GM04503 (cell line): ENCODE measurements at regions not wholly inside any gene's neighbourhood (a gene's known extent, or its start where the extent isn't known, plus 50 kb on each side); places are given as distances from the start of the nearest gene placed in this dataset.
"Not testable (repeated sequence)": the region's sequence is repeated elsewhere in the genome, so short reads cannot be mapped to it uniquely, and the experiment has no call there.

Experiments used
- DNase-seq: peaks from one replicate; pipeline ENCODE4 v3.0.0-alpha.2; 2012; ENCODE audit warnings: low read depth

DNA sequence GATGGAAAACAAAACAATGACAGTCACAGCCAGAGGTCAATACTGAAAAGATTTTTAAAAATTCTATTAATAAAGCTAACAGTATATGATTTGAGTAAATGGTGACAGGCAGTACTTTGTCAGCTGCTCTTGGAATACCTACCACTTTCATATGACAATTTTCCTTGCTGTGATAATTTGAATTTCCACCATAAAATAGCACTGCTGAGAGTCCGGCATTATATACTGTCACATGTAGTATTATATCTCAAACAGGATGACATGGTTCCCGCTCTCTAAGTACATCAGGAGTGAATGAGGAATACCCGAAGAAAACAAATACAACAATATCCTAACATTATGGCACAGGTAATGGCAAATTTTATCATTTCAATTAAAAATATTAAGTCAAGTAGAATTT, 146.8 kb upstream of the TMPRSS15 start:
- DNase-seq, result no peak

- DNase-seq, result no peak
Measured at GRCh38 chr21:18553786-18554185, 150.2 kb upstream of the TMPRSS15 start.

- not testable (repeated sequence) for DNase-seq
Measured at GRCh38 chr21:18567770-18568169, 164.2 kb upstream of the TMPRSS15 start.

GRCh38 chr21:18588001-18588662, 184.5 kb upstream of the TMPRSS15 start:
- DNase-seq, result no peak

- DNase-seq, result no peak
Measured at GRCh38 chr21:18601146-18601545, 197.6 kb upstream of the TMPRSS15 start.

- DNase-seq, result no peak
Measured at GRCh38 chr21:18602711-18603110, 199.1 kb upstream of the TMPRSS15 start.

DNA sequence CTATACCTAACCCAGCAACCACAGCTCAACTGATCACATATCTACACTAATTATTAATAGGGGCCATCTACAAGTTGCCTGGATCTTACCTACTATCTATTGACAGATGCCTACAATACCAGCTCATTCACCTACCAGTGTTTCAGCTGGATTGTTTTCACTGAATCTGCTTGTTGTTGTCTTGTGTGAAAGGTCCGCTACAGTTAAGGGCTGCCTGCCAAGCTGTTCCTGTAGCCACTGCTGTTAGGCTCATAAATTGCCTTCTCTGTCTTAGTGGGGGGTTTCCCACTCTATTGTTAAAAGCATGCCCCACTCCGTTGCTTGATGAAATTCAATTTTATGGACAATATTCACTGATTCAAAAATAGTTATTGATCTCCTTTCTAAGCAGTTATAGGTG, 199.7 kb upstream of the TMPRSS15 start:
- DNase-seq, result no peak

DNA sequence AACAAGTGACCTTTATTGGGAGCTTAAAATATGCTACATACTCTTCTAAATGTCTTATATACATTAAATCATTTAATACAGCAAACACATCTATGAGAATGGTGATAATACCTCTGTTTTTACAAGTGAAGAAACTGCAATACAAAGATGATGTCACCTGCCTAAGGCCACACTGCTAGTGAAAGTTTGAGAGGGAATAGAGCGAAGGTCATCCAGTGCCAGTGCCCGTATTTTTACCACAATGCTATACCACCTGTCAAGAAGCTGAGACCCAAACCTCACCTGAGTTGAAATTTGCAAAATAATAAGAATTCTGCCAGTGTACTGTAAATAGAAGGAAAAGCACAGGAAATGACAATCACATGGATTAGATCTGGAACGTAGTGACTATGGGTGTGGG, 200.4 kb upstream of the TMPRSS15 start:
- DNase-seq, result no peak

DNA sequence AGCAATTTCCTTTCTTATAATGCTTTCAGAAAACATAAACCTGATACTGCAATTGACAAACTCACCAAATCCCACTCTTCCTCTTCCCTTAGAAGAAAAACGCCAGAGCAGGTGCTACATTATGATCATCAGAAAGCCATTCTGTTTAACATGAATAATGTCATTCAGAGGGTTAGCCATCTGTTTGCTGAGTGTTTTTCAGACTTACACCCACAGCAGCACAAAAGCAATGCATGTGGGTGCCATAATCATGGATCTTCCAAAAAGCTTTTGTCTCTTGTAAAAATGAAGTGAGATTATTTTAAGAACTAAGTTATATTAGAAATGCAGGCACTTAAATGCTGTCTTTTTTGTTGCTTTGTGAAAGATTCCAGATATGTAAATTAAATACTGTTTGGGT, 204.6 kb upstream of the TMPRSS15 start:
- no peak for DNase-seq

GRCh38 chr21:18614303-18614702, 210.7 kb upstream of the TMPRSS15 start:
- DNase-seq, result no peak

DNA sequence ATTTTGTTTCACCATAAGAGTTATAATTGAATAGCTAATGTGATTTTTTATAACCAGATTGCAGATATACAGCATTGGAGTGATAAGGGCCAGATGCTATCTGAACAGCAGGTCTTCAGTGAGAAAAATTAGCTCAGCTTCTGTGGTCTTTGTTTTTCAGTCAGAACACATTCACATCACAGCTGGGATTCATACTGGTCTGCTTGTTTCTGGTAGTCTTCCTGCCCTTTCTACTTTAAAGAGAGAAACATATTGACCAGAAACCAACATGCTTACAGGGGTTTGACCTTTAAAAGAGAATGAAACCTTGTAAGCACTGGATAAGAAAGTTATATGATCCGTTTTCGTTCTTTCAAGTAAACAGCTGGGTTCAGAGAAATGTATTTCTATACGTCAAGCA, 213.7 kb upstream of the TMPRSS15 start:
- DNase-seq, result no peak

- DNase-seq, result no peak
Measured at GRCh38 chr21:18620436-18620835, 216.9 kb upstream of the TMPRSS15 start.

DNA sequence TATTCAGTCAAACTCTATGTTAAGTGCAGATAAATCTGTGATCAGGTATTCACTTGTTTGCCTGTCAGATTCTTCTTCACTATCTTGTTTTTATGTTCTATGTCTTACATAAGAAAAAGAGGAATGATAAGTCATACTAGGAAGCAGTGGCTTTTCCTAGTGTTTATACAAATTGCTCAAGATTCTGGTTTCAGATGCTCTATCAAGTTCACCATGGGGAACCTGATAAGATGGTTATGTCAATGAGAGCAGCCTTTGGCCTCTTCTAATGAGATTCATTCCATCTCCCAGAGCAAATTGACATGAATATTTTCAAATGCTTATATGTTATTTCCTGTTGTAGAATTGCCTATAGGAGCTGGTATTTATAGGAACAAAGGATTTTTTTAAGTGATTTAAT, 218.8 kb upstream of the TMPRSS15 start:
- DNase-seq, result no peak

GRCh38 chr21:18630446-18630845, 226.9 kb upstream of the TMPRSS15 start:
- no peak for DNase-seq

- no peak for DNase-seq
Measured at GRCh38 chr21:18636897-18637296, 233.3 kb upstream of the TMPRSS15 start.

- no peak for DNase-seq
Measured at GRCh38 chr21:18646116-18646515, 242.5 kb upstream of the TMPRSS15 start.

- no peak for DNase-seq
Measured at GRCh38 chr21:18655931-18656330, 252.3 kb upstream of the TMPRSS15 start.

- no peak for DNase-seq
Measured at GRCh38 chr21:18661842-18662241, 258.3 kb upstream of the TMPRSS15 start.

DNA sequence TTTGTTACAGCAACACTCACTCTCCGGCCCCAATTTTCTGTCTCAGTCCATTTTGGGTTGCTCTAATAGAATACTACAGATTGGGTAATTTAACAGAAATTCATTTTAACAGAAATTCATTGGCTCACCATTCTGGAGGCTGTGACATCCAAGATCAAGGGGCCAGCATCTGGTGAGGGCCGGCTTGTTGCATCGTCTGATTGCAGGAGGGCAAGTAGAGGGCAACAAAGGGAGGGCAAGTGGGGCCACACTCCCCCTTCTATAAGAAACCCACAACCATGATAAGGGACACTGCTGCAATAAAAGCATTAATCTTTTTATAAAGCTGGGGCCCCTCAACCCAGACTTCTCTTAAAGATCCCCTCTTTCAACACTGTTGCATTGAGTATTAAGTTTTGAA, 260.1 kb upstream of the TMPRSS15 start:
- no peak for DNase-seq

DNA sequence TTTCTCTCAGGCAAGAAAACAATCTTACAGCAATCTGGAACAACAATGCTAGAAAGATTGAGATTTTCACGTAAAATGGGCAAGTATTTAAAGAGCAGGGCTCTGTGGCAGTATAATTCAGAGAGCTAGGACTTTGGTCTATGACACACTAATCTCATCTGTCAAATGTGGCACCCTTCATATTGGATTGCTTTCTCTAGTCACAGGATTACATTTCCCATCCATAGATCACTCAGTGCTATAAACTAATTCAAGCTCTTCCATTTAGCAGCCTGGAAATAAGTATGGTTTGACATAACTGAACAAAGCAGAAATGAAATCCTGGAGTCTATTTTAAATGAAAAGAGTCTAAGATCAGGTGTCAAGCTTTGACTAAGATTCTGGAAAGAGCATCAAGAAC, 263.1 kb upstream of the TMPRSS15 start:
- no peak for DNase-seq

GRCh38 chr21:18673789-18674188, 270.2 kb upstream of the TMPRSS15 start:
- no peak for DNase-seq

DNA sequence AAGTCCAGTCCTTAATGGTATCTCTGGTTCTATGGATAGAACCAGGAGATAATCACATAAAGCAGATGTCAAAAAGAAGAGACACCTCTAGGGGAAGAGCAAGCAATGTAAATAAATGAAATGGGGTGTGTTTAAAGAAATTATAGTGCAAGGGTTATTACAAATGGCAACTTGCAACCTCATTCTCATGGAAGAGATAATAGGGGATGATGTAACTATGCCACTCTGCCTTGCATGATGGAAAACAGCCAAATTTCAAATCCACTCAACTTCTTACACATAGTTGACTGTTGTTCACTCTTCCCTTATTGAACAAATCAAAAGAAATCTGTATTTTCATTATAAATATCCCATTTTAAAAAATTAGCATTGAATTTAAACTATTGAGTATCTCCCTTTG, 274.0 kb upstream of the TMPRSS15 start:
- DNase-seq, result no peak

DNA sequence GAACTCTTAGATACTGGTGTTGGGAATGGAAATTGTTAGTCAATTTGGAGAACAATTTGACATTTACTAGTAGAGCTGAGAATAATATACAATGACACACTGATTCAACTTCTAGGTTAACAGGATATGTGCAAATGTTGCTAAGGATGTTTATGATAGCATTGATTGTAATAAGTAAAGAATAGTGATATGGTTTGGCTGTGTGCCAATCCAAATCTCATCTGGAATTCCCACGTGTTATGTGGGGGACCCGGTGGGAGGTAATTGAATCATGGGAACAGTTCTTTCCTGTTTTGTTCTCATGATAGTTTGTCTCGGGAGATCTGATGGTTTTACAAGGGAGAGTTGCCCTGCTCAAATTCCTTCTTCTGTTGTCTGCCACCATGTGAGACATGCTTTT, 302.4 kb upstream of the TMPRSS15 start:
- no peak for DNase-seq

DNA sequence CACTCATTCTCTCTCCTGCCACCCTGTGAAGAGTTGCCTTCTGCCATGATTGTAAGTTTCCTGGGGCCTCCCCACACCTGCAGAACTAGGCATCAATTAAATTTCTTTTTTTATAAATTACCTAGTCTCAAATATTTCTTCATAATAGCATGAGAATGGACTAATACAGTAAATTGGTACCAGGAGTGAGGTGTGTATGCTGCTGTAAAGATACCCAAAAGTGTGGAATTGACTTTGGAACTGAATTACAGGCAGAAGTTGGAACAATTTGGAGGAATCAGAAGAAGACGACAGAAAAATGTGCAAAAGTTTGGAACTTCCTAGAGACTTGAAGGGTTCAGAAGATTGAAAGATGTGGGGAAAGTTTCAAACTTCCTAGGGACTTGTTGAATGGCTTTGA, 308.1 kb upstream of the TMPRSS15 start:
- DNase-seq, result no peak

DNA sequence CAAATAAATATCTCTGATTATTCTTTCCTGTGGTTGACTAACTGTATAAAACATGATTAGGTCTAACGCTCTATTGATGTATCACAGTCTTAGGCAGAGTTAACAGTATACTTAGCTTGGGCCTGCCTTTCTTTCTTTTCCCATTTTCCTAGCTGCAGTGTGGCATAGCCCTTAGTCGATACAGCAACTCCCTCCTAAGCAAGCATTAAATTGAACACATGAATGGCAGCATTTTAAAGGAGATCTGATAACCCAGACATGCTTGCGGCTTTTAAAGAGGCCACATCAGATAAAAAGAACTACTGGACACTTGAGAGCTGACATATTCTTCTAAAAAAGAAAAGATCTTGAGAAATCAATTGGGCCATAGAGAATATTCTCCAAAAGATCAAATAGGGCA, 312.0 kb upstream of the TMPRSS15 start:
- DNase-seq, result no peak
